ENCODE measurements at regions not wholly inside any gene's neighbourhood (a gene's known extent, or its start where the extent isn't known, plus 50 kb on each side); places are given as distances from the start of the nearest gene placed in this dataset.

GRCh38 chr3:181955566-181955965, 243.8 kb downstream of the SOX2 start:
- no peak for TF ChIP-seq TAF1 (IDR thresholded peaks at IDR 0.05; ENCODE audit: borderline replicate concordance, low read depth, low read length)
- no peak for TF ChIP-seq REST (IDR thresholded peaks at IDR 0.05; ENCODE audit: low read depth, low read length)
- no peak for TF ChIP-seq RXRA (IDR thresholded peaks at IDR 0.05; ENCODE audit: borderline replicate concordance, low read depth)
- TF ChIP-seq CTCF (IDR thresholded peaks at IDR 0.05), result no peak
- no peak for TF ChIP-seq FOXM1 (IDR thresholded peaks at IDR 0.05; ENCODE audit: low read depth)
- no peak for TF ChIP-seq SMC3 (IDR thresholded peaks at IDR 0.05; ENCODE audit: low read depth, low read length)
- TF ChIP-seq MEF2A (IDR thresholded peaks at IDR 0.05; ENCODE audit: borderline replicate concordance, low read depth), result no peak
- no peak for TF ChIP-seq POLR2AphosphoS5 (IDR thresholded peaks at IDR 0.05; ENCODE audit: low read depth, low read length)
- TF ChIP-seq RFX5 (IDR thresholded peaks at IDR 0.05; ENCODE audit: low read length), result no peak
- no peak for TF ChIP-seq SIN3A (IDR thresholded peaks at IDR 0.05; ENCODE audit: borderline replicate concordance, low read depth, low read length)
- TF ChIP-seq TEAD4 (IDR thresholded peaks at IDR 0.05; ENCODE audit: borderline replicate concordance, insufficient read depth), result no peak
- no peak for TF ChIP-seq EP300 (IDR thresholded peaks at IDR 0.05; ENCODE audit: borderline replicate concordance in 1 of 2, low read depth in 1 of 2, low read length in 1 of 2)
- TF ChIP-seq MAX (IDR thresholded peaks at IDR 0.05; ENCODE audit: low read depth), result no peak
- TF ChIP-seq GATA2 (CRISPR knock-in tag; IDR thresholded peaks at IDR 0.05), result no peak

Measured in SK-N-SH (cell line).